Stimulated activated CD8-positive, alpha-beta memory T cell treated with anti-CD3 and anti-CD28 coated beads, Interleukin-12 subunit alpha, Interleukin-12 subunit beta, amount 100 ng/mL, for 1 hour (primary cell): ENCODE measurements at regions not wholly inside any gene's neighbourhood (a gene's known extent, or its start where the extent isn't known, plus 50 kb on each side); places are given as distances from the start of the nearest gene placed in this dataset.

ENCODE experiments used
- DNase-seq: peaks from one replicate; pipeline ENCODE4 v3.0.0-alpha.2; 2020; ENCODE audit warnings: low read depth

DNA sequence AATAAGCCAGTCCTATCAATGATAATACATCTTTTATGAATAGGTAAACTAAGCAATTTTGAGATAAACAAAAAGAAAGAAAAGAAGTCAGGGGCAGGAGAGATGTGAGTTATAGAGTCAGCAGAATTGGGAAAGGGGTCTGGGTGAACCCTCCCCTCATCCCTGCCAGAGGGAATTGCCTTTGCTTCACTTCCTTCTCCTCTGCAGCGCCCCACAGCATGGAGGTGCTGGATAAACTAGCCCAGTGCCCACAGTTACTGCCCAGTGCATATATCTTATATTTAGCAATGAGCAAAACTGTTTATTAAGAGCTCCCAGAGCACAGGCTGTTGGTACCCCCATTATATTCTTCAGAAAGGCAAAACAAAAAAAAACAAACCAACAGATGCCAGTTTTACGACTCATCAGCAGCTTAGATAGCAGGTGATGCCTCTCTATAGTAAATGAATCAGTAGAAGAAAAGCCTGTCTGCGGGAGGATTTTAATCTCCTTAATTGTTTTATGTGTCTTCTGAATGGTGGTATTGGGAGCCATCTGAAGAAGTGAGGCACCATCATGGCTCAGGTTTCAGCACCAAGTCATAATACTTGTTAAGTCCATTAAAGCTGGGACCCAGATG is 419.2 kb downstream of the EPM2A start:
- DNase-seq = no peak

DNA sequence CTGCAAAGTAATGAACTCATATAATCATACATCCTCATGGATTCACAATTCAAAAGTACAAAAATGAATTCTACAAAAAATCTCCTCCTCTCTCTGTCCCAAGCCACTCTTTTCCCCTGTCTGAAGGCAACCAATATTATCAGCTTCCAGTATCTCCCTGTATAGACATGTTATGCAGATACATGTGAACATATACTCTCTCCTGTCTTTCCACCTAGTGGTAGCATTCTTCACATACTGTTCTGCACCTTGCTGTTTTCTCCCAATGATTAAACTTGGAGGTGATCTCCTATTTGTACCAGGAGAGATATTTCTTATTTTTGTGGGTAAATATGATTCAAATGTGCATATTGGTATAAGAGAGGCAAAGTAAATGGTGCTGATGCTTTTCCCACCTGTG is 416.4 kb downstream of the EPM2A start:
- DNase-seq = no peak

DNA sequence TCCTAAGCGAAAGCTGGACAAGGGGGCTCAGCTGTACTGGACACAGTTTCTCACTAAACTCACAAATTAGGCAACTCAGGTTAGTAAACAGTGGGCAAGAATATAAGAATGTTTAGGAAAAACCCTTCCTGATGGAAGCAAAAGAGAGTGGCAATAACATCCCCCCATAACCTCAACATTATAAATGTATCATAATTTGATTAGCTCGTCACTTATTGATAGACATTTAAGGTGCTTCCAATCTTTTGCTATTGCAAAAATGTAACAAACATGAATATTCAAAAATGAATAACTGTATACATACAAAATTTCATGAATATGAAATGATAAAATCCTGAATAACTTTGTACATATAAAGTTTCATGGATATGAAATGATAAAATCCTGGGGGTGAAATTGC is 415.7 kb downstream of the EPM2A start:
- DNase-seq = no peak

DNA sequence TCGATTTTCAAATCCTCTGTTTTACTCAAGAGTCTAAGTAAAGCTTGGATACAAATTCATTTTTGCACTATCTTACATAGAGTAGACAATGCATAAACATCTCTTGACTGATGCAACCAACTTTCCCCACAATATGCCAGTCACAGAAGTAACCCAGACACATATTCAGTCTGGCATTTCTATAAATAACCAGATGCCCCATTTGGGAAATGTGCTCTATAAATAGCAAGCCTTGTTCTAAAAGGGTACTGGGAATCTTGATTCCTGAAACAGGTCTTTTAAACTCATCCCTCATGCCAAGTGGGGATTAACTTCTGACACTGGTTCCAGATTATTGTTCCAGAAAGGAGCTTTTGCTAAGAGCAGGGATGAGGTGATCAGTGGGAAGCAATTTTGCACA is 411.7 kb downstream of the EPM2A start:
- DNase-seq = no peak

DNA sequence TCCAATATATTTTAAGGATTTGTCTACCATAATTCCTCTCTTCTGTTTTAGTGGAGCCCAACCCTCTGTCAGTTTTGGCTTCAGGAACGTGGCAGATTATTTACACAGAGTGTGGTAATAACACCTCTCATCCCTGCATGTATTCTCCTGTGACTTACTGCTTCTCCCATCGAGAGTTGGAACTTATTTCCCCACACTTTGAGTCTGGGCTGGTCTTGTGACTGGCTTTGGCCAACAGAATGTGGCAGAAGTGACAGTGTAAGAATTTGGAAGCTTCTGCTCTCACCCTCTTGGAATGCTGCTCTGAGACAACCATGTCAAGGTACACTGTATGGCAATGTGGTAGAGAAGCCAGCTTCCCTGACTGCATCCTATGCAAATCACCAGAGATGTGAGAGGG is 407.7 kb downstream of the EPM2A start:
- no peak for DNase-seq

DNA sequence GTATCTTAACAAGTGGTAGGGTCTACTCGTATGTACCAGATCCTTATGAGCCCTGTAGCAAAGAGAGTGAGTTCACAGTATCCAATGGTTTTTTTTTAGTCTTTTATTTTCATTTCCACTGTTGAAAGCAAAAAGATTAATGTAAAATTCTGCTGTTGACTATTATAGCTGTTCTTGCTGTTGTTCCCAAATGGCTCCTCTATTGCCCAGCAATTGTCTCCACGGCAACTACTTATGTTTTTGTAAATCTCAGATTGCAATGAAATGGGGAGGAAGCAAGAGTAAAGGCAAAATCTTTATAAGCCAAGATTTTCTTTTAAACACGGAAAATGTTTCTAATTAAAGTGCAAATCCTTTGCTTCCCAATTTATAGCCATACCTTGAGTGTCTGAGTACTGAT is 406.1 kb downstream of the EPM2A start:
- no peak for DNase-seq

DNA sequence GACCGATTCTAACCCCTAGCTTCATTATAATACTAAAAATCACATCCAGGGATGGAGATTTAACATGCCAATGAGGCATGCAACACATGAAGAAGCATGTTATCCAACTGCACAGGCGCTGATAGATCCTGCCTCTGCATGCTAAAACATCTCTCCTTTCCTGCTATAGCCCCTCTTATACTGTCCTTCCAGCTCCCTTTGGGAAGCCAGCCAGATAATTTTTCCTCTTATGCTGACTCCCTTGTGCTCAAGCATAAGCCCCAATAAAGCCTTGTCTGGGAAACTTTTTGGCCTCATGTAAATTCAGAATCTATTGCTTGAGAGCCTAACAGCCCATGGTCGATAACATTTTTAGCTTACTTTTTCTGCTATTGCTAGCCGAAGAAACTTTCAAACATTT is 404.3 kb downstream of the EPM2A start:
- no peak for DNase-seq

DNA sequence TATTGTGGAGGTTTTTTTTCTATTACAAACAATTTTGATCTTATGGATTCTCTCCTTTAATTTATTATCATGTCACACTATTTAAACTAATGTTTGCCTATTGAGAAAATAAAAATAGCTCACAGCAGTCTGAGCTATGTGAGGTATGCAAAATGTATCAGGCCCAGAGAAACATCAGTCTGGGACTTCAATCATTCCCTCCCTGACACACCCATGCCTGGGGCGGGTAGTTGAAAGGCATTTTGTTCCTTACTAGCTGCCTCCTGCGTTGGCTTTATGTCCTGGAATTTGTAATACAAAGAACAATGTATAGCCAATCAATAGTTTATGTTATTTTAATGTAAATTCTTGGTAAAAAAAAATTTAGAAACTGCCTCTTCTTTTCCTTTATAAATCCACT is 403.3 kb downstream of the EPM2A start:
- no peak for DNase-seq

DNA sequence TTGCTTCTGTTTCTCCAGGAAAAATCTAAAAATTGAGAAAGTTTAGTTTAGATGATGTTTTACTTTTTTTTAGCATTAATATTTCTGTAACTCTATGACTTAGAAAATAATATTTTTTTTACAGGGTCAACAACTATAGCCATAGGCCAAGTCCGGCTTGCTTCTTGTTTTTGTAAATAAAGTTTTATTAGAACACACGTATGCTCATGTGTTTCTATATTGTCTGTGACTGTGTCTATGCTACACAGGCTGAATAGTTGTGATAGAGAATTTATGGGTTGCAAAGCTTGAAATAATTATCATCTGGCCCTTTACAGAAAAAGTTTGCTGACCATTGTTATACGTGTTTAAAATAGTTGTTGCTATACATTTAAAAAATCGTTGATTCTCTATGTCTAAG is 399.2 kb downstream of the EPM2A start:
- DNase-seq = no peak

DNA sequence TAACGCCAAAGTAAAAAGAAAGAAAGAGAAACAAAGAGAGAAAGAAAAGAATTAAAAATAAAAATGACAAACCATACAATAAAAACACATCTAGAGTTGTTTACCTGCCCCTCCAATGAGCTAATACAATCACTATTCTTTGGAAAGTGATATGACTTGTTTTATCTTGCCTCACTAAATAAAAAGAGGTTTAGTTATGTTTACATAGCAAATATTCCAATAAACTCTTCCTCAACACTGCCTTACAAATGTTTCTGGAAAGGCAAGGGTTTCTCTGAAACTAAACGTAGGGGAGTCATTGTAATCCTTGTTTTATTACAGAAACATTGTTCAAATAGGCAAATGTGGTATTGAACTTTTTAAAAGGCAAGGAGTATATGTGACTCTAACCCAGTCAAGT is 396.2 kb downstream of the EPM2A start:
- no peak for DNase-seq

DNA sequence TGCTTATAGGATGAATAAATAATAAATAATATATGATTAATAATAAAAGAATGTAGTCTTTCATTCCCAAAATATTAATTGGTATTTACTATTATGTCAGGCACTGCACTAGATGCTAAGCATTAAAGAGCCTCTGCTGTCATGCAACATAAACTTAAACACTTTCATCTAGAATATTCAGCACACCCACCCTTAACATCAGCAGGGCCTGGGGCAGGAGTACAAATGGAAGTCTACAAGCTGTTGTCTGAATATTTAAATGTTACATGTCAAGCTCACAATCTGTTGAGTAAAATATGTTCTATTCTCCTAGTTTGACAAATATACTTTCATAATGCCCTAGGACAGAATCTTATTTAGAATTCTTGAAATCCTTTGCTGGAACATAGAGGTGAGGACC is 395.1 kb downstream of the EPM2A start:
- no peak for DNase-seq

DNA sequence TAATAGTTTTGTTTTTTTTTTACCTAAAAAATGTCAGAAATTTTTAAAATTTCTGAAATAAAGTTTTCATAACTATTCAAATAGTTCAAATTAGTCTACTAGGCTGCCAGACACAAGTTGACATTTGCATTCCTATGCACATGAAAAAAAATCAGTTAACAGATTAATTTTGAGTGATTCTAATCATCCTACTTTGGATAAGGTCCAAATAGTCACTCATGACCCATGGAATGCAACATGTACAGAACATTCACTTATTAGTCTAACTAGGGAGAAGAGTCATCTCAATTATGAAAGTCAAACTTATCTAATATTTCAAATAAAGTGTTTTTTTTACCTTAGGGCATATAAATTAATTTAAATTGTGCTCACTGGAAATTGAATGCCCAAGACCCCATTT is 390.2 kb downstream of the EPM2A start:
- no peak for DNase-seq

DNA sequence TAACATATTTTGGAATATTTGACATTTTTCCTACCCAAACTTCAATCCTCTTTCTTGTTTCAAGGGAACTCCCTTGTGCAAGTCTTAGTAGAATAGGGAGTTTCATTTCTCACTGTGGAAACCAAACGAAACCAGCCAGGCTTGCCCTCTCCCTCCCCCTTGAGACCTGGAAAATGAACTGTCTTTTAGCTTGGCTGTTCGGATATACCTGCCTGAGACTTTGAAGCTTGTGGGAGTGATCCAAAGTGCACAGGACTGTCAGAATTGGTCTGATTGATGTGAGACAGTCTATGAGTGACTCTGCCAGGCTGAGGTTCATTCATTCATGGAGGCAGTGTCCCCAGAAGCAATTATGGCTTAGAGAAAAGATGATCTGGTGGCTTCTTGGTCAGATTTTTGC is 388.1 kb downstream of the EPM2A start:
- no peak for DNase-seq

DNA sequence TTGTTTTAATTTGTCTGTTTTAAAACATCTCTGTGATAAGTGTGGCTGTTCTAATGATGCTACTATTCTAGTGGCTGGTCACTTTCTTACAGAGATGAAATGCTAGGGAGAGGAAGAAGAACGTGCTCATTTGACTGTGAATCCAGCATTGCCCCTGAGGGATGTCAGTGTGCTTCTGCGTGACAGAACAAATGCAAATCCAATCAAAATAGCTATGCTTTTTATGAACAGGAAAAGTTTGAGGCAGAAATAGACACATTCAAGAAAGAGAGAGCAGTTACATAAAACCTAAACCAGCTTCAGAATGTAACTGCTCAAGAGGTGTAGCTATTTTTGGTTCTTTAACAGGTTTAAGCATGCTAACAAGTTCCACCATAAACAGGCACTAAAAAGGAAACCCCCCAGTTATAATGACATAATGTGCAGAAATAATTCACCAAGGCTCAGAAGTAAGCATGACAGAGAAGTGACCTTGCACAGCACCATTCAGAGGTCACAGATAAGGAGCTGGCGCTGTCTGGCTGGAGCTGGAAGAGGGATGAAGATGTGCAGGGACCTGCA is 385.3 kb downstream of the EPM2A start:
- no peak for DNase-seq

DNA sequence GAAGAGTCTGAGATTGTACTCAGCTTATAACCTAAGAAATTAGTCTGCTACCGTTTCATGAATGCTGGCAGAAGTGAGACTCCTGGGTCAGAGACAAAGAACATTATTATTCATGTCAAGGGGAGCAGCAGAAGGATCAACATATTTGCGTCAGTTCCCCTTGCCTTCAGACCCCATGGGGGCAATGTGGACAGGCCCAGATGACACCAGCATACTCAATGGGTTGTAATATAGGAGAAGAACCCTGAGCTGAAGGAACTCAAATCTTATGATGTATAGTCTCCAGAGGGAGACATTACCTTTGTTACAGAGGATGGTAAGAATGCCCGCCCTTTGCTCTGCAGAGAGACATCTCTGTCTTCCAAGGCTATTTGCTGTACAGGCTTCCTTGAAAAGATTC is 384.4 kb downstream of the EPM2A start:
- DNase-seq = no peak

DNA sequence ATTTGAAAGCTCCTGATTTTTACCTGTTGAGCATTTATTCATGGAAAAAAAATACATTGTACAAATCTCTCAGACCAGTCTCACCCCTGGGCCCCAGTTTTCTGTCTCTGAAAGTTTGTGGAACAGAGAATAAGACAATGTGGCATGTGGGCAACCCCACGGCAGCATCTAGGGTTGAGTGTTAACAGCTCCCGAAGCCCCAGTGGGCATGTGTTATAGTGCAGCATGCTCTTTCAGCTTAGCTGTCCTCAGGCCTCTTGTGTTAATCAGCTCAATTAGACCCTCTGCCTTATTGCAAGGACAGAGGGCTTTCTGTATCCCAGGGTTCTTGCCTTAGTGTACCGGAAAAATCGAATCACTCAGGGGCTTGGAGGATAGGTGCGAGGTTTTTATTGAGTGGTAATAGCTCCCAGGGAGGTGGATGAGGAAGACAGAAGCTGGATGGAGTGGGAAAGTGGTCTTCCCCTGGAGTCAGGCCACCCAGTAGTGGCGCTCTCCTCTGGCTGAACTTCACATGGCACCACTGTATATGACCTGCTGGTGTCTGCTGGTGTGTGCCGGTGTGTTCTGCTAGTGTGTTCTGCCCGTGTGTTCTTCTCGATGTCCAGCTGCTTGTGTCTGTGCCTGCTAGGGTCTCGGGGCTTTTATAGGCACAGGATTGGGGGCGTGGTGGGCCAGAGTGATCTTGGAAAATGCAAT is 382.8 kb downstream of the EPM2A start:
- no peak for DNase-seq

DNA sequence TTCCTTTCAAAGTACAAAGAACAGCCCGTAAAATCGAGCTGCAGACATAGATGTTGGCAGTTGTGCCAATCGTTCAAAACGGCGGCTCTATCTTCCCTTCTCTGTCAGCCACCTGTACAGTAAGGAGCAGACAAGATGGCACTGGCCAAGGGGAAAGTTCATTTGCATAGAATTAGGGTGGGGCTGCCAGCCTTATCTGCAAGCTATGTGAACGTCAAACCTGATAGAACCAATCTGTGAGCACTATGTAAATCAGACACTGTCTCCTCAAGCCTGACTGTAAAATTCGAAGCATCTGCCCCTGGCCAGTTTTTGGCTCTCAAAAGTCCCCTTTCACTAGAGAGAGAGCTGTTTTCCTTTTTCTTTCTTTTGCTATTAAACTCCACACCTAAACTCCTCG is 374.5 kb downstream of the EPM2A start:
- DNase-seq = no peak

DNA sequence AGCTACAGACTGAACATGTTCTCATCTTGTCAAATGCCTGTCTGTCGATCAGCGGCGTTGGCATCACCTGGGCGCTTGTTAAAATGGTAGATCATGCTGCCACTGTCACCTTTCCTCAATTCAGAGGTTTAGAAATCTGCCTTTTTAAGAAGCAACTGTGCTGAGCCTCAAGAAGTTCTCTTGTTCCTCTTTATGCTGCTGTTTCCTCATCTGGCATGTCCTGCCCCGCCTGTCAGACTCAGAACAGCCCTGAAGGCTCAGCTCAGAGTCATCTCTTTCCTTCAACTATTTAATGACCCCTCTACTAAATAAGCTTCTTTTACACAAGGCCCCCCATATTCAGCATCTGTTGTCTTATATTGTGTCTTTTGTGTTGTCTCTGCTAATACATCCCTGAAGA is 368.2 kb downstream of the EPM2A start:
- no peak for DNase-seq

DNA sequence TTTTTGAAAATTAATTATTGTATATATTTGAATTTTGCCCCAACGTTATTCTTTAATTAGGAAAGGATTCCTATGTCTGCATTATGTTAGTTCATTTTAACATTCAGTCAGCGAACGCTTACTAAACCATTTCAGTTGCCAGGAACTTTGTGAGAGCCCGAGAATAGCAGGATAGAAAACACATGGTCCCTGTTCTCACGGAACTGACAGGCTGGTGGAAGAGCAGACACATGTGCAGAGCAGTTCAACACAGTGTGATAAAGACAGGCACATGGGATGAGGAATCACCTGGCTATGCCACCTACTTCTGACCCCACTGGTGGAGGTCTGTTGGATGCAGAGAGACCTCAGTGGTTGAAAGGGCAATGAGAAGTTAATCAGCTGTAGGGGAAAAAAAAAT is 367.2 kb downstream of the EPM2A start:
- DNase-seq = no peak

DNA sequence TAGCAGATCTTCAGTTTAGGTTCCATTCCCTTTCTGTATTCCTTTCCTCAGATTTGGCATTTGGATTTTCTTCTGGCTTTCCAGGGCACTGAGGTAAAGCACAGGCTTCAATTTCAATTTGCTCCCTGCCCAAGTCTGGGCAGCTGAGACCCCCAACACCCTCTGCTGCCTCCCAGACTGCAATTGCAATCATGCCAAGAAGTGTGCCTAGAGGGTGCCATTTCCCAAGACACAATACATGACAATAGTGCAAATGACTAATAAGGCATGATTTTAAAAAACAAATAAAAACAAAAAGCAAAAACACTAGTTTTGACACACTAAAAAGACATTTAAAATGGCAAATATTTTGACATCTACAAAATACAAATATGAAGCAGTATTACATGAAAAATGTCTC is 364.8 kb downstream of the EPM2A start:
- no peak for DNase-seq

DNA sequence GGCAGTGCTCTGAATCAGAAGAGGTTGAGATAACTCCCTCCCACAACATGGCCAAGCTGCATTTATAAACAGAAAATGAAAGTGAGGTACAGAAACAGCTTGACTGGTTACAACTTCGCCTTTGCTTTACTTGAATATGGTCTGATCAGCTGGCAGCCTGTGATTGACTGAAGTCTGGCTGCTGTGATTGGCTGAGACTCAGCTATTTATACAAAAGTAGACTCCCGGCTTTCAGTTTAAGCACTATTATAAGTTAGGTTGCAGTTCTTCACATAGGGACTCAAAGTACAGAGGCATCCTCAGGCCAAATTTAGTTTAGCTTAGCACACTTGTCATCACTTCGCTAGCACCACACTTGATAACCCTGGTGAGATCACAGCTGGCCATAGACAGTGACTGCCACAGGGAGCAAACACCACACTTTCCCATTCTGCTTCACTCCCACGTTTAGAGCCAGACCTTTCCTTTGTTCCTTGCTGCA is 362.6 kb downstream of the EPM2A start:
- DNase-seq = no peak

DNA sequence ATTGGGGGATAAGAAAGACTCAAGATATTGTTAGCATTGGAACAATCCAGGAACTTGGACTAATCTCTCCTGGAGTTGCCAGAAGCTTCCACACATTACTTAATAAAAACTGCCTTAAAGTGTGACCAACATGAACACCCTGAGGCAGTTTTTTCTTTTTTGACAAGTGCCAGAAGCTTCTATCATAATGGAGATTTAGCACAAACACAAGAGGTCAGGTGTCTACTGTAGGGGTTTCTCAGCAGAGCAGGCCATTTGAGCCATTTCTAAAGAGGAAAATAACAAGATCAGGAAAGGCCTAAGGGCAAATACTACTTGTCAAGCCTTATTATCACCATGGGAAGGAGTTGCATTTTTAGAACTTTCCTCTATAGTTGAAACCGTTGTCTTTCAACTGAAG is 361.5 kb downstream of the EPM2A start:
- DNase-seq = no peak

DNA sequence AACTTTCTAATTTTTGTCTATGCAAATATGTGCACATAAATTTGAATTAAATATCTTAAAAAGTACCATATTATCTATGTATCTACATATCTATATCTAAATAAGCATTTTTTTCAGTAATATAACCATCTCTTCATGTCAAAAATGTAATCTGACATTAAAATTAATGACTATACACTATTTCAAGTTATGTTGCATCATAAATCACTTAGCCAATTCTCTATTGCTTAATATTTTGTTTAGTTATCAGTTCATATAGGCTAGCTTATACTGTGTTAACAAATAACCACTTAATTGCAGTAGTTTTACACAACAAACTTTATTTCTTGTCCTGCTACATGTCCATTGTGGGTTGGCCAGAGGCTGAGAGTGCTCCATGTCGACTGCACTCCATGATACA is 360.8 kb downstream of the EPM2A start:
- no peak for DNase-seq

DNA sequence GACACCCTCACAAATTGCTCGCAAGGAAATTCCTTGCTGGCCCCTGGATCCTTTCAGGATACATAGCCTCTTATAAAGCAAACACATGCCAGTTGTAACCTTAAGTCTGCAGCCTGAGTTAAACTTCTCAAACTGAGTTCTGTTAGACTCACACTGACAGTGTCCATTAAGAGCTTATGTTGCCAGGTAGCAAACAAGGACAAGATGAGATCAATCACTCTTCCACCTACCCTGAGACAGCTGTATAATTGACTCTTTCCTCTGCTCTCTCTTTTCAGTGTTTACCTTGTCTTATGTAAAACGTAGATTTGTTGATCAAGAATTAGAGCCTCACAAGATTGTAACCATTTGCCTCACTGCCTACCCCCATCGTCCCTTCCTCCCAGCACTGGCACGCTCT is 359.8 kb downstream of the EPM2A start:
- no peak for DNase-seq
